Epithelial cell of esophagus (primary cell): ENCODE measurements at regions not wholly inside any gene's neighbourhood (a gene's known extent, or its start where the extent isn't known, plus 50 kb on each side); places are given as distances from the start of the nearest gene placed in this dataset.

Experiments used
- DNase-seq: peaks from one replicate; pipeline ENCODE4 v3.0.0; 2010; ENCODE audit warnings: low read depth
- H3K4me3 ChIP-seq: 2 replicates; pipeline ENCODE4 v1.5.1; 2011; ENCODE audit warnings: mild to moderate bottlenecking, low read length, control low read depth
- CTCF ChIP-seq: IDR thresholded peaks from 2 replicates; pipeline ENCODE4 v1.5.1; 2011; ENCODE audit warnings: low read depth, mild to moderate bottlenecking, low read length, control low read depth, inconsistent platforms; ENCODE audit not compliant: insufficient read depth; ENCODE audit errors: missing control alignments

GRCh38 chr5:118603278-118603677 is 385.1 kb downstream of the DTWD2 start:
- DNase-seq: no peak
- no peak for TF ChIP-seq CTCF
- no peak overlapping the region for H3K4me3 ChIP-seq

DNA sequence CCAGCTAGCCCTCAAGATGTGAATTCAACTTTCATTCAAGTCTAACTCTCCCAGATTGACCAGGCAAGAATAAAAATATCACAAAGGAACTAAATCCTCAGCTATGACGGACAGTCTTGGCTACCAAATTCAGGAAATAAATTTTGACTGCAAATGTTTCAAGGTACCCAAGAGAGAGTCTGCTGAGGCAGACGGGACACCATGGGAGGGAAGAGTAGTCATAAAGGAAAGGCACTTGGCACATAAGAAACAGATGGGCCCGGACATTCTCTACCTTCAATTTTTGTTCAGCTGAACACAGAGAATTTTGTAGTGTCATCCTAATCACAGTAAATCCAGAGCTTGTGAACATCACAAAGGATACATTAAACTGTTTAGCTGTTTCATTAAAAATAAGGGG is 390.0 kb downstream of the DTWD2 start:
- no peak for DNase-seq
- TF ChIP-seq CTCF: no peak
- no peak overlapping the region for H3K4me3 ChIP-seq

DNA sequence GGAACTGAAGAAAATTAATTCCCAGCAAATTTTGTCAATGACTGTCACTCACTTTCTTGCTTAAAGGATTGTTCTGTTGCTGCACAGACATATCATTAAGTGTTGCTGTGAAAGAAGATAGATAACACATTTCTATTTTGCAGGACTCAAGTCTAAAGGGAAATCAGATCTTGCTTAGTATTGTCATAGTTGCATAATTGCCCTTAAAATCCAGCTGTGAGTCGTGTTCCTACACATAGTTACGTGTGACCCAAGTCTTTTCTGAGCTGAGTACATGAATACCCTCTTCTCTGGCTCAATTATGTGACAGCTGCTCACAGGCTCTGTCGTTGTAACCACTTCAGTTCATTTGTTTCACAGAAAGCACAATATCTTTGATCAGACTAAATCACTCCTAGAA is 390.8 kb downstream of the DTWD2 start:
- no peak overlapping the region for H3K4me3 ChIP-seq
- no peak for TF ChIP-seq CTCF
- DNase-seq: no peak

GRCh38 chr5:118596255-118596654 is 392.1 kb downstream of the DTWD2 start:
- TF ChIP-seq CTCF: no peak

GRCh38 chr5:118593003-118593328 is 395.4 kb downstream of the DTWD2 start:
- no peak for DNase-seq
- H3K4me3 ChIP-seq: no peak overlapping the region
- TF ChIP-seq CTCF: no peak

More at GRCh38 chr5:118596255-118596654, 392.1 kb downstream of the DTWD2 start:
- DNase-seq: no peak
- no peak overlapping the region for H3K4me3 ChIP-seq

DNA sequence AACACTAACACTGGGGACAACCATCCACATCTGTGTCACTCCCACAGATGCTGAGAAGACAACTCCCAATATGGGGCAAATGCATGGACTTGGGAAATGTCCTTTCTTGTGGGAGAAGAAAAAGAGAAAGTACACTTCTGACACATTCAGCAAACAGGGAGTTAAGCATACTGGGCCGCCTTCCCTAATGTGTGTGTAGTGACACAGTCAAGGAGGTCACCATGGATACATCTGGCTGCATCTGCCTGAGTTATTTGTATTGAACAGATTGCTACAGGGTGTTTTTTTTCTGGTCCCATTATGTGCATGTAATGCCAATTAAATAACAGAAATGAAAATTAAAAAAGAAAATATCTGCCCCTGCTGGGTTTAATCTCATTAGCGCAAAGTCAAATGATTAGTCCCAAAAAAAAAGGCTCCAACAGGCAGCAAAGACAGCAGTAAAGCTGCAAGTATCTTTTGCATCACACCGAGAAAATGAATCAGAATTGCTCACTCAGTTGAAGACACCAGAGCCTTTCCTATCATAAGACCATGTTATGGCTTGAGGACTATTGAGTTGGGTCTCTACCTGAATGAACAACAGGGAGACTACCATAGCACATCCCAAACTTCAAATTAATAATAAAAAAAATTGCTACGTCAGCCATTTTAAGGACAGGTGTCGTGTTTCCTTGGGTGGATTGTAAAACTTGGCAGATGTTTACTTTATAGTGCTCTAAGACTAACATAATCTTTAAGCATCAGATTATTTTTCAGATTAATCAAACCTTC is 395.9 kb downstream of the DTWD2 start:
- no peak overlapping the region for H3K4me3 ChIP-seq
- TF ChIP-seq CTCF: no peak
- no peak for DNase-seq

GRCh38 chr5:118590806-118591205 is 397.5 kb downstream of the DTWD2 start:
- no peak for TF ChIP-seq CTCF
- H3K4me3 ChIP-seq: no peak overlapping the region
- no peak for DNase-seq
